ENCODE measurements at regions not wholly inside any gene's neighbourhood (a gene's known extent, or its start where the extent isn't known, plus 50 kb on each side); places are given as distances from the start of the nearest gene placed in this dataset.

- TF ChIP-seq HDAC6 (IDR thresholded peaks at IDR 0.05; ENCODE audit: low read depth, low read length) (no peak), SMARCC2 (IDR thresholded peaks at IDR 0.05; ENCODE audit: low read depth) (peak; percentile 99), U2AF1 (optimal IDR thresholded peaks at IDR 0.05; ENCODE audit: low read depth, low read length) (no peak), NR3C1 (CRISPR knock-in tag; IDR thresholded peaks at IDR 0.05) (no peak), SMAD1 (IDR thresholded peaks at IDR 0.05; ENCODE audit: low read depth, low read length, partially characterized antibody) (peak; percentile 94), CBX3 (IDR thresholded peaks at IDR 0.05; ENCODE audit: borderline replicate concordance in 1 of 2, low read length in 2 of 2) (peak in 1 of 2 experiments; percentile 94; a peak in 2 of 3 replicates), PTRF (tag; IDR thresholded peaks at IDR 0.05) (no peak), HDGF (IDR thresholded peaks at IDR 0.05) (no peak), ZFP30 (CRISPR knock-in tag; IDR thresholded peaks at IDR 0.05; ENCODE audit: borderline replicate concordance) (no peak), PRPF4 (IDR thresholded peaks at IDR 0.05; ENCODE audit: insufficient read depth, low read depth, low read length, poor library complexity, severe bottlenecking) (no peak), ZNF398 (CRISPR knock-in tag; IDR thresholded peaks at IDR 0.05) (no peak), FOXP4 (CRISPR knock-in tag; IDR thresholded peaks at IDR 0.05; ENCODE audit: borderline replicate concordance) (peak; percentile 79; the same call in 1 of the 2 replicates), POLR3A (IDR thresholded peaks at IDR 0.05; ENCODE audit: borderline replicate concordance, extremely low read depth, insufficient read depth, insufficient read length) (no peak), CREM (IDR thresholded peaks at IDR 0.05; ENCODE audit: low read depth) (peak; percentile 84), CBX8 (IDR thresholded peaks at IDR 0.05; ENCODE audit: borderline replicate concordance, extremely low read depth, low read depth, low read length, poor library complexity, severe bottlenecking) (no peak), AFF4 (CRISPR knock-in tag; IDR thresholded peaks at IDR 0.05) (no peak), NBN (IDR thresholded peaks at IDR 0.05; ENCODE audit: low read depth) (peak; percentile 97), USF2 (CRISPR knock-in tag; IDR thresholded peaks at IDR 0.05) (no peak), LARP7 (IDR thresholded peaks at IDR 0.05) (no peak)
Observed at GRCh38 chr6:163776906-163777686, 362.6 kb downstream of the QKI start (continued).

Data from K562 (cell line).